Mucosa of rectum (tissue), 2 donors: ENCODE measurements at regions not wholly inside any gene's neighbourhood (a gene's known extent, or its start where the extent isn't known, plus 50 kb on each side); places are given as distances from the start of the nearest gene placed in this dataset.
"Not testable (repeated sequence)": the region's sequence is repeated elsewhere in the genome, so short reads cannot be mapped to it uniquely, and the experiment has no call there.

ENCODE experiments used
- H3K27ac ChIP-seq, 2 donors: one replicate each; pipeline ENCODE4 v1.7.0; 2013; ENCODE audit warnings: inconsistent platforms in 2 of 2, low read depth in 2 of 2, low read length in 2 of 2
- H3K27me3 ChIP-seq, 2 donors: one replicate each; pipeline ENCODE4 v1.7.0; 2013; ENCODE audit warnings: low read length in 2 of 2; ENCODE audit not compliant: control insufficient read depth in 2 of 2, insufficient read depth in 2 of 2
- H3K36me3 ChIP-seq, 2 donors: one replicate each; pipeline ENCODE4 v1.7.0; 2013; ENCODE audit warnings: low read length in 2 of 2; ENCODE audit not compliant: control insufficient read depth in 2 of 2, insufficient read depth in 2 of 2
- H3K4me1 ChIP-seq, 2 donors: one replicate each; pipeline ENCODE4 v1.7.0; 2013; ENCODE audit warnings: low read length in 2 of 2, mild to moderate bottlenecking in 1 of 2; ENCODE audit not compliant: control insufficient read depth in 2 of 2, insufficient read depth in 2 of 2
- H3K4me3 ChIP-seq, 2 donors: one replicate each; pipeline ENCODE4 v1.7.0; 2013; ENCODE audit warnings: low read length in 2 of 2
- H3K9ac ChIP-seq, 2 donors: one replicate each; pipeline ENCODE4 v1.7.0; 2013; ENCODE audit warnings: low read length in 2 of 2, low read depth in 1 of 2, mild to moderate bottlenecking in 1 of 2
- H3K9me3 ChIP-seq, 2 donors: one replicate each; pipeline ENCODE4 v1.7.0; 2013; ENCODE audit warnings: low read length in 2 of 2; ENCODE audit not compliant: control insufficient read depth in 2 of 2
- donor health status: healthy.
- donor health status: Normal muscosa, but diverticular disease.

GRCh38 chr3:33937628-33938027 lies 139.2 kb downstream of the PDCD6IP start:
- Histone ChIP-seq H3K4me3 (no peak overlapping the region), H3K9ac (no peak overlapping the region), H3K27me3 (peaks cover 0 to 5% of the 10 kb centered on the region in 2 donors)

GRCh38 chr3:33940149-33940548 lies 141.7 kb downstream of the PDCD6IP start:
- no peaks in the 10 kb centered on the region for H3K36me3 ChIP-seq
- no peak overlapping the region for H3K9ac ChIP-seq
- H3K9me3 ChIP-seq, result no peaks in the 10 kb centered on the region
- no peak overlapping the region for H3K4me3 ChIP-seq
- peaks cover 0 to 5% of the 10 kb centered on the region in 2 donors for H3K27me3 ChIP-seq
- no peak overlapping the region for H3K27ac ChIP-seq
- no peaks in the 10 kb centered on the region for H3K4me1 ChIP-seq

More at GRCh38 chr3:33937628-33938027, 139.2 kb downstream of the PDCD6IP start:
- H3K9me3 ChIP-seq, result no peaks in the 10 kb centered on the region
- H3K36me3 ChIP-seq, result no peaks in the 10 kb centered on the region
- no peak overlapping the region for H3K27ac ChIP-seq
- H3K4me1 ChIP-seq, result no peaks in the 10 kb centered on the region

- no peaks in the 10 kb centered on the region for H3K4me1 ChIP-seq
- H3K9ac ChIP-seq, result no peak overlapping the region
- H3K9me3 ChIP-seq, result no peaks in the 10 kb centered on the region
- H3K36me3 ChIP-seq, result no peaks in the 10 kb centered on the region
- no peak overlapping the region for H3K4me3 ChIP-seq
- H3K27ac ChIP-seq, result no peak overlapping the region
- peaks cover 0 to 5% of the 10 kb centered on the region in 2 donors for H3K27me3 ChIP-seq
Observed at GRCh38 chr3:33940736-33941135, 142.3 kb downstream of the PDCD6IP start.

- Histone ChIP-seq H3K9me3 (no peaks in the 10 kb centered on the region), H3K27me3 (peaks cover 0 to 5% of the 10 kb centered on the region in 2 donors), H3K36me3 (no peaks in the 10 kb centered on the region), H3K27ac (no peak overlapping the region), H3K9ac (no peak overlapping the region), H3K4me1 (no peaks in the 10 kb centered on the region), H3K4me3 (no peak overlapping the region)
Observed at GRCh38 chr3:33941804-33942203, 143.4 kb downstream of the PDCD6IP start.

DNA sequence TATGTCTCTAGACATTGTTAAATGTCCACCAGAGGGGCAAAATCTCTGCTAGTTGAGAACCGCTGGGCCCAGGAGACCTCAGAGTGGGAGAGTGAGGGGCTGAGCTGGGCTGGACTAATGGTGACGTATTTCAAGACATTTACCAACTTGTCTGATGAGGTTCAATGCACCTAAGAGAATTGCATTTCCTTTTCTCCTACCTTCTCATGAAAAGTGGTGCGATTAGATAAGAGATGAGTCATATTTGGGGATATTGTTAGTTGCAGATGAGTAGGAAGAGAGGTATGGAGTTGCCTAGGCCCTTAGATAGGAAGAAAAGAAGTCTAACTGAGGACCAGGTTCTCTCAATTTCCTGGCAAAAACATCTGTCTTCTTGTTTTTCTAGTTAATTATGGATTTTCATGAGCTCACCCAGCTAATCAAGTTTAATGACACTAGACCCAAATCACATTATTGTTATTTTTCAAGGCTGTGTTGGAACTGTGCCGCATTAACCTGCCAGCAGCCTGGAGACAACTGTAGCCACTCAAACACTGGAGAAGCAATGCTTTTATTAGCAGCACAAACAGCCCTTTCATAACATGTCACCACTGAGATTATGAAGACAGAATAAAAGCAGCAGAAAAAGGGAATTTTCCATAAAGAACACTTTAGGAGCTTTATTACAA lies 144.2 kb downstream of the PDCD6IP start:
- Histone ChIP-seq H3K4me1 (no peaks in the 10 kb centered on the region), H3K9me3 (no peaks in the 10 kb centered on the region), H3K36me3 (no peaks in the 10 kb centered on the region), H3K4me3 (no peak overlapping the region), H3K27ac (no peak overlapping the region), H3K27me3 (peaks cover 0 to 5% of the 10 kb centered on the region in 2 donors), H3K9ac (no peak overlapping the region)

GRCh38 chr3:33943277-33943676 lies 144.8 kb downstream of the PDCD6IP start:
- Histone ChIP-seq H3K9ac (no peak overlapping the region), H3K4me1 (no peaks in the 10 kb centered on the region), H3K9me3 (no peaks in the 10 kb centered on the region), H3K27me3 (peaks cover 0 to 5% of the 10 kb centered on the region in 2 donors), H3K36me3 (no peaks in the 10 kb centered on the region), H3K4me3 (no peak overlapping the region), H3K27ac (no peak overlapping the region)

- not testable (repeated sequence) for H3K27ac ChIP-seq, H3K4me1 ChIP-seq, H3K9me3 ChIP-seq, H3K4me3 ChIP-seq, H3K36me3 ChIP-seq, H3K9ac ChIP-seq, H3K27me3 ChIP-seq
Observed at GRCh38 chr3:33946612-33947011, 148.2 kb downstream of the PDCD6IP start.

GRCh38 chr3:33947272-33948195 lies 149.1 kb downstream of the PDCD6IP start:
- no peaks in the 10 kb centered on the region for H3K9me3 ChIP-seq
- no peaks in the 10 kb centered on the region for H3K4me1 ChIP-seq
- no peak overlapping the region for H3K4me3 ChIP-seq
- H3K27me3 ChIP-seq, result no peaks in the 10 kb centered on the region
- no peak overlapping the region for H3K9ac ChIP-seq
- H3K36me3 ChIP-seq, result no peaks in the 10 kb centered on the region
- H3K27ac ChIP-seq, result no peak overlapping the region

DNA sequence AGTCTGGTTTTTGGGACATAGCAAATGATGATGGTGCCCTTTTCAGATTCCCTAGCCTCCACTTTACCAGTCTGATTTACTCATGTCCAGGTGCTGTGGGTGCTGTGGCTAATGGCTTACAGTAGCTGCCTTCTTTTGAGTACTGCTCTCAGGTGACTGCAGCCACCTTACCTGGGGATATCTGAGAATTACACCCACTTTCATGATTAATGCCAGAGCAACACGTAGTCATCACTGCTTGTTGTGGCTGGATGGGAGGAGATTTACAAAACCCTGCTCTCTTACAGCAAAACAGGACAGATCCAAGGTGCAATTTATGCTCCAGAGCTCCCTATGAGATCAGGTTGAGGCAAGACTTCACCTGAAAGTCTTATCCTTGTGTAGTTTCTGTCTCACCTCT lies 150.6 kb downstream of the PDCD6IP start:
- H3K4me1 ChIP-seq, result no peaks in the 10 kb centered on the region
- H3K9me3 ChIP-seq, result no peaks in the 10 kb centered on the region
- H3K9ac ChIP-seq, result no peak overlapping the region
- H3K4me3 ChIP-seq, result no peak overlapping the region
- no peaks in the 10 kb centered on the region for H3K36me3 ChIP-seq
- H3K27ac ChIP-seq, result no peak overlapping the region
- H3K27me3 ChIP-seq, result no peaks in the 10 kb centered on the region

GRCh38 chr3:33954956-33955355 lies 156.5 kb downstream of the PDCD6IP start:
- H3K27ac ChIP-seq, result no peak overlapping the region
- H3K9ac ChIP-seq, result no peak overlapping the region
- no peaks in the 10 kb centered on the region for H3K36me3 ChIP-seq
- H3K9me3 ChIP-seq, result no peaks in the 10 kb centered on the region
- no peaks in the 10 kb centered on the region for H3K4me1 ChIP-seq
- peaks cover 0 to 2% of the 10 kb centered on the region in 2 donors for H3K27me3 ChIP-seq
- no peak overlapping the region for H3K4me3 ChIP-seq
